H9 (cell line): ENCODE measurements at regions not wholly inside any gene's neighbourhood (a gene's known extent, or its start where the extent isn't known, plus 50 kb on each side); places are given as distances from the start of the nearest gene placed in this dataset.
A peak's percentile ranks its signal among the peaks of the same experiment; 100 is the strongest.

Source experiments
- DNase-seq: peaks from one replicate; pipeline ENCODE4 v3.0.0-alpha.2; 2017
- H2AFZ ChIP-seq: one replicate; pipeline ENCODE4 v1.6.1; 2013; ENCODE audit warnings: mild to moderate bottlenecking, low read length, control low read depth, moderate library complexity
- H2AK5ac ChIP-seq: 2 replicates; pipeline ENCODE4 v1.6.1; 2013; ENCODE audit warnings: low read length, control low read depth, mixed read lengths; ENCODE audit not compliant: insufficient read length
- H2BK120ac ChIP-seq: one replicate; pipeline ENCODE4 v1.6.1; 2013; ENCODE audit warnings: low read depth, mild to moderate bottlenecking, low read length, control low read depth, inconsistent platforms; ENCODE audit not compliant: poor library complexity, severe bottlenecking
- H2BK12ac ChIP-seq: 2 replicates; pipeline ENCODE4 v1.6.1; 2013; ENCODE audit warnings: low read length, control low read depth, mixed read lengths, low read depth; ENCODE audit not compliant: insufficient read length
- H2BK15ac ChIP-seq: 2 replicates; pipeline ENCODE4 v1.6.1; 2013; ENCODE audit warnings: low read depth, low read length, control low read depth
- H2BK20ac ChIP-seq: one replicate; pipeline ENCODE4 v1.6.1; 2013; ENCODE audit warnings: low read depth, mild to moderate bottlenecking, low read length, control low read depth, inconsistent platforms; ENCODE audit not compliant: poor library complexity, severe bottlenecking
- H2BK5ac ChIP-seq: 2 replicates; pipeline ENCODE4 v1.6.1; 2013; ENCODE audit warnings: low read length, control low read depth, mixed read lengths; ENCODE audit not compliant: insufficient read length
- H3K14ac ChIP-seq: 2 replicates; pipeline ENCODE4 v1.6.1; 2013; ENCODE audit warnings: low read length, control low read depth; ENCODE audit not compliant: insufficient read depth
- H3K18ac ChIP-seq: 2 replicates; pipeline ENCODE4 v1.6.1; 2013; ENCODE audit warnings: low read depth, mild to moderate bottlenecking, mixed read lengths, low read length, control low read depth; ENCODE audit not compliant: insufficient read length
- H3K23ac ChIP-seq: 2 replicates; pipeline ENCODE4 v1.6.1; 2013; ENCODE audit warnings: low read length, control low read depth, mixed read lengths, low read depth; ENCODE audit not compliant: insufficient read length
- H3K23me2 ChIP-seq: 2 replicates; pipeline ENCODE4 v1.6.1; 2013; ENCODE audit warnings: low read depth, mild to moderate bottlenecking, mixed read lengths, low read length, control low read depth; ENCODE audit not compliant: insufficient read length, poor library complexity, severe bottlenecking
- H3K27ac ChIP-seq: 2 replicates; pipeline ENCODE4 v1.5.1; 2013; ENCODE audit warnings: low read length, control low read depth, mixed read lengths, low read depth; ENCODE audit not compliant: insufficient read length
- H3K27me3 ChIP-seq: 2 replicates; pipeline ENCODE4 v1.6.1; 2013; ENCODE audit warnings: low read length, control low read depth, inconsistent platforms; ENCODE audit not compliant: insufficient read depth
- H3K4ac ChIP-seq: 2 replicates; pipeline ENCODE4 v1.6.1; 2013; ENCODE audit warnings: low read depth, mild to moderate bottlenecking, control low read depth, inconsistent platforms, low read length, moderate library complexity
- H3K4me1 ChIP-seq: 2 replicates; pipeline ENCODE4 v1.6.1; 2013; ENCODE audit warnings: low read length, control low read depth, inconsistent platforms; ENCODE audit not compliant: insufficient read depth
- H3K4me2 ChIP-seq: 2 replicates; pipeline ENCODE4 v1.6.1; 2013; ENCODE audit warnings: low read length, control low read depth, mixed read lengths; ENCODE audit not compliant: insufficient read length, insufficient read depth
- H3K56ac ChIP-seq: 2 replicates; pipeline ENCODE4 v1.6.1; 2013; ENCODE audit warnings: low read depth, mild to moderate bottlenecking, mixed read lengths, low read length, control low read depth; ENCODE audit not compliant: insufficient read length
- H3K79me1 ChIP-seq: 2 replicates; pipeline ENCODE4 v1.6.1; 2013; ENCODE audit warnings: low read depth, mild to moderate bottlenecking, moderate library complexity, low read length, control low read depth, inconsistent platforms; ENCODE audit not compliant: insufficient read depth, poor library complexity, severe bottlenecking
- H3K79me2 ChIP-seq: 2 replicates; pipeline ENCODE4 v1.6.1; 2013; ENCODE audit warnings: low read length, control low read depth, inconsistent platforms; ENCODE audit not compliant: insufficient read depth
- H3K9ac ChIP-seq: 2 replicates; pipeline ENCODE4 v1.6.1; 2013; ENCODE audit warnings: low read length, control low read depth, mixed read lengths; ENCODE audit not compliant: insufficient read length; ENCODE audit errors: extremely low read depth
- H3K9me3 ChIP-seq: one replicate; pipeline ENCODE4 v1.6.1; 2013; ENCODE audit warnings: low read depth, low read length, inconsistent platforms; ENCODE audit not compliant: control insufficient read depth
- H3T11ph ChIP-seq: one replicate; pipeline ENCODE4 v1.6.1; 2013; ENCODE audit warnings: mild to moderate bottlenecking, low read length, control low read depth, inconsistent platforms
- H4K20me1 ChIP-seq: one replicate; pipeline ENCODE4 v1.6.1; 2013; ENCODE audit not compliant: control insufficient read depth, insufficient read length, insufficient read depth
- H4K5ac ChIP-seq: 2 replicates; pipeline ENCODE4 v1.6.1; 2013; ENCODE audit warnings: low read depth, mild to moderate bottlenecking, mixed read lengths, low read length, control low read depth; ENCODE audit not compliant: insufficient read length
- H4K8ac ChIP-seq: replicated peaks from 2 replicates; pipeline ENCODE4 v1.6.1; 2013; ENCODE audit warnings: low read length, control low read depth, mixed read lengths, low read depth; ENCODE audit not compliant: insufficient read length
- H4K91ac ChIP-seq: 2 replicates; pipeline ENCODE4 v1.6.1; 2013; ENCODE audit warnings: low read depth, mild to moderate bottlenecking, moderate library complexity, mixed read lengths, low read length, control low read depth; ENCODE audit not compliant: insufficient read length
- H3K27ac Mint-ChIP-seq, 3 experiments: 2 replicates in 2 of 3; 3 replicates in 1 of 3; pipeline ENCODE4 v1.8.0; 2020 to 2021; ENCODE audit warnings: mixed read lengths in 3 of 3, mild to moderate bottlenecking in 1 of 3, moderate library complexity in 1 of 3
- H3K27me3 Mint-ChIP-seq: 2 replicates; pipeline ENCODE4 v1.8.0; 2021; ENCODE audit warnings: low read depth, mild to moderate bottlenecking, moderate library complexity, mixed read lengths
- H3K36me3 Mint-ChIP-seq, 3 experiments: 2 replicates in 2 of 3; 3 replicates in 1 of 3; pipeline ENCODE4 v1.8.0; 2020 to 2021; ENCODE audit warnings: low read depth in 3 of 3, mixed read lengths in 3 of 3; ENCODE audit not compliant: insufficient read depth in 1 of 3
- H3K4me1 Mint-ChIP-seq, 2 experiments: 2 replicates each; pipeline ENCODE4 v1.8.0; 2020; ENCODE audit warnings: mixed read lengths in 2 of 2
- H3K4me3 Mint-ChIP-seq, 2 experiments: 2 replicates in 1 of 2; 3 replicates in 1 of 2; pipeline ENCODE4 v1.8.0; 2020 to 2021; ENCODE audit warnings: mild to moderate bottlenecking in 2 of 2, mixed read lengths in 2 of 2, moderate library complexity in 1 of 2
- H3K9me3 Mint-ChIP-seq, 2 experiments: 2 replicates in 1 of 2; 3 replicates in 1 of 2; pipeline ENCODE4 v1.8.0; 2020; ENCODE audit warnings: mild to moderate bottlenecking in 2 of 2, mixed read lengths in 2 of 2, moderate library complexity in 1 of 2
- CTCF ChIP-seq: fragments of 200-600 bp; sonication (generic); conservative IDR thresholded peaks from 3 replicates; pipeline ENCODE4 v1.8.0; 2021; ENCODE audit warnings: antibody characterized with exemption, mild to moderate bottlenecking
- WGBS: extraction: QIAGEN DNeasy Blood & Tissue Kit; methylation state at CpG from one replicate; pipeline ENCODE4 v1.1.7; 2013; ENCODE audit warnings: missing lambda C conversion rate, low lambda C conversion rate, mixed read lengths; ENCODE audit not compliant: insufficient read length; ENCODE audit errors: extremely low coverage; 5-methylcytosine and 5-hydroxymethylcytosine counted together

GRCh38 chr1:81317191-81317590 is 483.5 kb upstream of the ADGRL2 start:
- no peak for DNase-seq
- H3K23me2 ChIP-seq = peaks cover 3% of the 10 kb centered on the region
- no CpG with 5 or more reads among the region's 1 CpG for WGBS
- Mint-ChIP-seq H3K4me1 (peaks cover 50% of the 10 kb centered on the region in 2 experiments), H3K9me3 (peaks cover 0 to 2% of the 10 kb centered on the region in 2 experiments; a peak in 1 of 5 replicates), H3K27ac (peak overlapping the region in 2 of 3 experiments; percentile 39 to 80; a peak in 3 of 7 replicates), H3K4me3 (no peak overlapping the region), H3K36me3 (peaks cover 4 to 8% (median 5%) of the 10 kb centered on the region in 3 experiments; a peak in 5 of 7 replicates), H3K27me3 (no peaks in the 10 kb centered on the region)
- no peak overlapping the region for H2BK15ac ChIP-seq
- no peaks in the 10 kb centered on the region for H4K20me1 ChIP-seq
- no peak overlapping the region for H4K8ac ChIP-seq
- H3K4me1 ChIP-seq = peaks cover 6% of the 10 kb centered on the region; the same call in 1 of the 2 replicates
- no peak overlapping the region for H2BK12ac ChIP-seq
- H3K27me3 ChIP-seq = no peaks in the 10 kb centered on the region
- TF ChIP-seq CTCF = no peak
- no peak overlapping the region for H4K5ac ChIP-seq
- H3K9me3 ChIP-seq = no peaks in the 10 kb centered on the region
- no peak overlapping the region for H2BK120ac ChIP-seq
- H3K18ac ChIP-seq = no peak overlapping the region
- no peak overlapping the region for H3K4me2 ChIP-seq
- H3K27ac ChIP-seq = no peak overlapping the region
- H3K56ac ChIP-seq = no peak overlapping the region
- H3T11ph ChIP-seq = no peak overlapping the region
- no peak overlapping the region for H3K23ac ChIP-seq
- no peak overlapping the region for H3K4ac ChIP-seq
- no peak overlapping the region for H2AK5ac ChIP-seq
- H3K9ac ChIP-seq = no peak overlapping the region
- no peak overlapping the region for H4K91ac ChIP-seq
- no peak overlapping the region for H2AFZ ChIP-seq
- H3K14ac ChIP-seq = no peak overlapping the region
- no peak overlapping the region for H2BK20ac ChIP-seq
- H3K79me2 ChIP-seq = no peaks in the 10 kb centered on the region
- no peaks in the 10 kb centered on the region for H3K79me1 ChIP-seq
- no peak overlapping the region for H2BK5ac ChIP-seq
